ENCODE measurements at regions not wholly inside any gene's neighbourhood (a gene's known extent, or its start where the extent isn't known, plus 50 kb on each side); places are given as distances from the start of the nearest gene placed in this dataset.

DNA sequence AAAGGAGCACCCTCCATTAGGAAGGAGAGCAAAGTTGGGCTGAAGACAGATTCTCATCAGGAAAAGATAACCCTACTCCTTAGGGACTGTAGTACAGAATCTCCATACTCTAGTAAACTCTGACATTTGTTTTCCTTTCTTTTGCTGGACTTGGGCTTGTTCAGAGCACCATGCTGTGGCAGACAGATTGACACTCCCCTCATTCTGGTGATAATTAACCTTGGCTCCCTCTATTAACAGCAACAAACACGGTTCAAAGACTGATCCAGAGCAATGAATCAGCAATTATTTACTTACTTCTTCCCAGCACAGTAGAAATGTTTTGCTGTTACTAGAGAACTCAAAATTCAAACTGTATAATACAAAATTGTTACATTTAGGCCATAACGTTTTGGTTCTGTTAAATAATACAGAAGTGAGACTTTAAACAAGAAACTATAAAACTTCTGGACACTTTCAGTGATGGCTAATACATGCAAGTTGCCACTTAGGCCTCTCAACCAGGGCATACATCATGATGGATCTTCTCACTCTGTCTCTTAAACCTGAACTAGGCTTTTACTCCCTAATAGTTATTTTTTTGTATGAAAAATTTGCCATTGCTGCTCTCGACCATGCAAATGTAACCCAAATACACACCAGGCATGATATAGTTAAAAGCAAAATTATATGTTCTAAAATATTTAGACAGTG is 639.0 kb downstream of the IPMK start:
- FAIRE-seq (peak; percentile 56), ATAC-seq (peak; percentile 100), DNase-seq (ENCODE audit: low spot score) (peak; percentile 59)
- no peaks in the 10 kb centered on the region for H3K79me2 ChIP-seq (ENCODE audit: insufficient read depth, low read length)
- peak overlapping the region; percentile 42 for H3K4me2 ChIP-seq (ENCODE audit: low read depth, low read length)
- peaks cover 23% of the 10 kb centered on the region for H3K4me1 ChIP-seq (ENCODE audit: insufficient read depth, low read length)
- 22% methylated on average over 3 of the region's 3 CpGs for WGBS (ENCODE audit: low lambda C conversion rate)
- in situ Hi-C loops (cut with HindIII; ENCODE audit: extremely low pct_ligation_motif_present, low pct_unique_long_range_greater_than_20kb) (no loop called here), intact Hi-C loops (cut with micrococcal nuclease; ENCODE audit: unreplicated experiment) (no loop called here)
- H3K9ac ChIP-seq (ENCODE audit: insufficient read depth, low read depth, low read length) = no peak overlapping the region
- peak overlapping the region in 1 of 3 experiments; percentile 12; a peak in 1 of 6 replicates for H3K4me3 ChIP-seq (replicated peaks in 1 of 3; ENCODE audit: insufficient read depth in 1 of 3, low read depth in 2 of 3, low read length in 3 of 3)
- ChIA-PET POLR2A (no interaction called here), CTCF (ENCODE audit: low intra/inter-chr PET ratio, low total read pairs) (no interaction called here)
- peak overlapping the region; percentile 58 for H2AFZ ChIP-seq (ENCODE audit: low read length)
- no TSS peak for BruUV-seq (replicated peaks)
- no peaks in the 10 kb centered on the region for H3K9me3 ChIP-seq (ENCODE audit: low read length)
- no peaks in the 10 kb centered on the region for H3K36me3 ChIP-seq (replicated peaks in 1 of 2; ENCODE audit: control insufficient read depth in 1 of 2, insufficient read depth in 2 of 2, low read length in 2 of 2)
- H3K27ac ChIP-seq (ENCODE audit: extremely low read length, insufficient read depth, low read length) = peak overlapping the region; percentile 48
- H3K27me3 ChIP-seq (ENCODE audit: control insufficient read depth in 1 of 2, insufficient read depth in 2 of 2, low read length in 2 of 2) = no peaks in the 10 kb centered on the region
- H4K20me1 ChIP-seq (ENCODE audit: insufficient read depth, low read length) = no peaks in the 10 kb centered on the region
- peak; percentile 9; the same call in 1 of the 2 replicates for TF ChIP-seq ELF3 (CRISPR knock-in tag; IDR thresholded peaks at IDR 0.05)
- TF ChIP-seq ZNF33A (CRISPR knock-in tag; IDR thresholded peaks at IDR 0.05; ENCODE audit: borderline replicate concordance) = no peak
- peak; percentile 33; the same call in 1 of the 2 replicates for TF ChIP-seq FOSL2 (CRISPR knock-in tag; IDR thresholded peaks at IDR 0.05)
- no peak for TF ChIP-seq ZNF205 (CRISPR knock-in tag; IDR thresholded peaks at IDR 0.05)
- TF ChIP-seq, protein P1, sequence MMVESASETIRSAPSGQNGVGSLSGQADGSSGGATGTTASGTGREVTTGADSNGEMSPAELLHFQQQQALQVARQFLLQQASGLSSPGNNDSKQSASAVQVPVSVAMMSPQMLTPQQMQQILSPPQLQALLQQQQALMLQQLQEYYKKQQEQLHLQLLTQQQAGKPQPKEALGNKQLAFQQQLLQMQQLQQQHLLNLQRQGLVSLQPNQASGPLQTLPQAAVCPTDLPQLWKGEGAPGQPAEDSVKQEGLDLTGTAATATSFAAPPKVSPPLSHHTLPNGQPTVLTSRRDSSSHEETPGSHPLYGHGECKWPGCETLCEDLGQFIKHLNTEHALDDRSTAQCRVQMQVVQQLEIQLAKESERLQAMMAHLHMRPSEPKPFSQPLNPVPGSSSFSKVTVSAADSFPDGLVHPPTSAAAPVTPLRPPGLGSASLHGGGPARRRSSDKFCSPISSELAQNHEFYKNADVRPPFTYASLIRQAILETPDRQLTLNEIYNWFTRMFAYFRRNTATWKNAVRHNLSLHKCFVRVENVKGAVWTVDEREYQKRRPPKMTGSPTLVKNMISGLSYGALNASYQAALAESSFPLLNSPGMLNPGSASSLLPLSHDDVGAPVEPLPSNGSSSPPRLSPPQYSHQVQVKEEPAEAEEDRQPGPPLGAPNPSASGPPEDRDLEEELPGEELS (CRISPR knock-in tag; IDR thresholded peaks at IDR 0.05) = peak; percentile 51
- TF ChIP-seq ZMYM4 (CRISPR knock-in tag; IDR thresholded peaks at IDR 0.05) = 0 out of 2 replicates have a peak, but pooled peaks have one; percentile 24
- TF ChIP-seq, protein P2, sequence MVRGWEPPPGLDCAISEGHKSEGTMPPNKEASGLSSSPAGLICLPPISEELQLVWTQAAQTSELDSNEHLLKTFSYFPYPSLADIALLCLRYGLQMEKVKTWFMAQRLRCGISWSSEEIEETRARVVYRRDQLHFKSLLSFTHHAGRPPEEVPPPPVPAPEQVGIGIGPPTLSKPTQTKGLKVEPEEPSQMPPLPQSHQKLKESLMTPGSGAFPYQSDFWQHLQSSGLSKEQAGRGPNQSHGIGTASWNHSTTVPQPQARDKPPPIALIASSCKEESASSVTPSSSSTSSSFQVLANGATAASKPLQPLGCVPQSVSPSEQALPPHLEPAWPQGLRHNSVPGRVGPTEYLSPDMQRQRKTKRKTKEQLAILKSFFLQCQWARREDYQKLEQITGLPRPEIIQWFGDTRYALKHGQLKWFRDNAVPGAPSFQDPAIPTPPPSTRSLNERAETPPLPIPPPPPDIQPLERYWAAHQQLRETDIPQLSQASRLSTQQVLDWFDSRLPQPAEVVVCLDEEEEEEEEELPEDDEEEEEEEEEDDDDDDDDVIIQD (CRISPR knock-in tag; IDR thresholded peaks at IDR 0.05; ENCODE audit: low read depth) = 0 out of 2 replicates have a peak, but pooled peaks have one; percentile 41
- no peak for TF ChIP-seq ZNF224 (CRISPR knock-in tag; IDR thresholded peaks at IDR 0.05)
- no peak for TF ChIP-seq ZNF451 (CRISPR knock-in tag; IDR thresholded peaks at IDR 0.05)
- no peak for TF ChIP-seq ATRX (CRISPR knock-in tag; IDR thresholded peaks at IDR 0.05; ENCODE audit: borderline replicate concordance)
- TF ChIP-seq ZNF235 (CRISPR knock-in tag; IDR thresholded peaks at IDR 0.05; ENCODE audit: borderline replicate concordance) = no peak
- no peak for TF ChIP-seq TBL1XR1 (IDR thresholded peaks at IDR 0.05; ENCODE audit: borderline replicate concordance, low read length, partially characterized antibody)
- peak; percentile 77 for TF ChIP-seq MAFF (IDR thresholded peaks at IDR 0.05; ENCODE audit: low read depth, low read length)
- TF ChIP-seq ZNF343 (CRISPR knock-in tag; IDR thresholded peaks at IDR 0.05) = no peak
- TF ChIP-seq MEF2D (CRISPR knock-in tag; IDR thresholded peaks at IDR 0.05) = no peak
- peak; percentile 97 for TF ChIP-seq NFE2L2 (IDR thresholded peaks at IDR 0.05; ENCODE audit: low read length)
- 0 out of 2 replicates have a peak, but pooled peaks have one; percentile 23 for TF ChIP-seq TBX2 (CRISPR knock-in tag; IDR thresholded peaks at IDR 0.05; ENCODE audit: borderline replicate concordance)
- TF ChIP-seq, protein P3, sequence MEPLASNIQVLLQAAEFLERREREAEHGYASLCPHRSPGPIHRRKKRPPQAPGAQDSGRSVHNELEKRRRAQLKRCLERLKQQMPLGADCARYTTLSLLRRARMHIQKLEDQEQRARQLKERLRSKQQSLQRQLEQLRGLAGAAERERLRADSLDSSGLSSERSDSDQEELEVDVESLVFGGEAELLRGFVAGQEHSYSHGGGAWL (CRISPR knock-in tag; IDR thresholded peaks at IDR 0.05) = no peak
- no peak for TF ChIP-seq MTF1 (CRISPR knock-in tag; IDR thresholded peaks at IDR 0.05)
- TF ChIP-seq, protein P4, sequence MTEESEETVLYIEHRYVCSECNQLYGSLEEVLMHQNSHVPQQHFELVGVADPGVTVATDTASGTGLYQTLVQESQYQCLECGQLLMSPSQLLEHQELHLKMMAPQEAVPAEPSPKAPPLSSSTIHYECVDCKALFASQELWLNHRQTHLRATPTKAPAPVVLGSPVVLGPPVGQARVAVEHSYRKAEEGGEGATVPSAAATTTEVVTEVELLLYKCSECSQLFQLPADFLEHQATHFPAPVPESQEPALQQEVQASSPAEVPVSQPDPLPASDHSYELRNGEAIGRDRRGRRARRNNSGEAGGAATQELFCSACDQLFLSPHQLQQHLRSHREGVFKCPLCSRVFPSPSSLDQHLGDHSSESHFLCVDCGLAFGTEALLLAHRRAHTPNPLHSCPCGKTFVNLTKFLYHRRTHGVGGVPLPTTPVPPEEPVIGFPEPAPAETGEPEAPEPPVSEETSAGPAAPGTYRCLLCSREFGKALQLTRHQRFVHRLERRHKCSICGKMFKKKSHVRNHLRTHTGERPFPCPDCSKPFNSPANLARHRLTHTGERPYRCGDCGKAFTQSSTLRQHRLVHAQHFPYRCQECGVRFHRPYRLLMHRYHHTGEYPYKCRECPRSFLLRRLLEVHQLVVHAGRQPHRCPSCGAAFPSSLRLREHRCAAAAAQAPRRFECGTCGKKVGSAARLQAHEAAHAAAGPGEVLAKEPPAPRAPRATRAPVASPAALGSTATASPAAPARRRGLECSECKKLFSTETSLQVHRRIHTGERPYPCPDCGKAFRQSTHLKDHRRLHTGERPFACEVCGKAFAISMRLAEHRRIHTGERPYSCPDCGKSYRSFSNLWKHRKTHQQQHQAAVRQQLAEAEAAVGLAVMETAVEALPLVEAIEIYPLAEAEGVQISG (CRISPR knock-in tag; IDR thresholded peaks at IDR 0.05) = no peak

Measured in HepG2 (cell line).